SIG-M5 treated with dmso at 0.1 percent for 504 hours (cell line): ENCODE measurements at regions not wholly inside any gene's neighbourhood (a gene's known extent, or its start where the extent isn't known, plus 50 kb on each side); places are given as distances from the start of the nearest gene placed in this dataset.

ENCODE experiments used
- DNase-seq: peaks from one replicate; lab custom pipeline; 2025; ENCODE audit not compliant: unreplicated experiment; lab: John Stamatoyannopoulos, UW

DNA sequence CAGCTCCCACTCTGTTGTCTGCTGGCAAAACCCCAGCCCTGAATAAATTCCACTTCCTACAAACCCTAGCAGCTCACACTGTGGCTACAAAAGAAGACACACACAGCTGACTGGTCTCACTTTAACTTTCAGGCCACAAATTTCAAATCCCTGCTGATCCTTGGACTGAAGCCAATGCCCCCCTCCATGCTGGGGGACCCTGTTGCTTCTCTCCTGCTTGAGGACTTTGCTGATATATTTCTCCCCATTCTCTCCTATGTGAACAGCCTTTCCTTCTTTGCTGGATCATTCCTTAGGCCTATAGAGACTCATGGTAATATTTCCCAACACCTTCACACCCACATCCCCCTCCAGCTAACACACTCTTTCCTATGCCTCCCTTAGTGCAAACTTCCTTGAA lies 79.6 kb upstream of the ADRA1B start:
- DNase-seq, result no peak

DNA sequence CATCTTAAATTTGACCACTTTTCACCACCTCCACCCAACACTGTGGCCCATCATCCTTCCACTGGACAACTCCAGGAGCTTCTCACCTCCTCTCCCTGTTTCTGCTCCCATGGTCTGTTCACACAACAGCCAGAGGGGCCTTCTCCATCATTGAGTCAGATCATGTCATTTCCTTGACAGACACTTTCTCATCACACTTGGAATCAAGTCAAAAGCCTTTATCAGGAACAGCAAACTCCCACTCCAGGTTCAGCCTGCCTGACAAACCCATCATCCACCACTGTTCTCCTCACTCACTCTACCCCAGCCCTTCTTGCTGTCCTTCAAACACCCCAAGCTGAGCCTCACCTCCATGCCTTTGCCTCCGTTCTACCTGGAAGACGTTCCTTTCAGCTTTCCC lies 78.4 kb upstream of the ADRA1B start:
- DNase-seq, result no peak

DNA sequence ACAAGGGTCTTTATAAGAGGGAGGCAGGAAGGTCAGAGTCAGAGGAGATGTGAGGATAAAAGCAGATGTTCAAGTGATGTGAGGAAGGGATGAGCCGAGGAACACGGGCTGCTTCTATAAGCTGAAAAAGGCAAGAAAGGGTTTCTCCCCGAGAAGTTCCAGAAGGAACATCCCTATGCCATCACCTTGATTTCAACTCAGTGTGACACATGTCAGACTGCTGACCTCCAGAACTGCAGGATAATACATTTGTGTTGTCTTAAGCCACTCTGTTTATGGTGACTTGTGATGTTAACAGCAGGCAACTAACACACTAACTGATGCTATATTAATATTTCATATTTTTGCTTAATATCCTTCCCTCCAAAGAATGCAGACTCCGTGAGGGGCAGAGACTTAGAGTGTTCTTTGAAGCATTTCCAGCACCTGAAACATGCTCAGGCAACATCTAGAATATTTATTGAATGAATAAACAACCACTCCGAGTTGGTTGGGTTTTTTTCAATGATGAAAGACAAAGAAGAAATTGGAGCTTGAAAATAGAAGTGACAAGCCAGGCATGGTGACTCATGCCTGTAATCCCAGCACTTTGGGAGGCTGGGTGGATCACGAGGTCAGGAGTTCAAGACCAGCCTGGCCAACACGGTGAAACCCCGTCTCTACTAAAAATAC lies 77.6 kb upstream of the ADRA1B start:
- no peak for DNase-seq

DNA sequence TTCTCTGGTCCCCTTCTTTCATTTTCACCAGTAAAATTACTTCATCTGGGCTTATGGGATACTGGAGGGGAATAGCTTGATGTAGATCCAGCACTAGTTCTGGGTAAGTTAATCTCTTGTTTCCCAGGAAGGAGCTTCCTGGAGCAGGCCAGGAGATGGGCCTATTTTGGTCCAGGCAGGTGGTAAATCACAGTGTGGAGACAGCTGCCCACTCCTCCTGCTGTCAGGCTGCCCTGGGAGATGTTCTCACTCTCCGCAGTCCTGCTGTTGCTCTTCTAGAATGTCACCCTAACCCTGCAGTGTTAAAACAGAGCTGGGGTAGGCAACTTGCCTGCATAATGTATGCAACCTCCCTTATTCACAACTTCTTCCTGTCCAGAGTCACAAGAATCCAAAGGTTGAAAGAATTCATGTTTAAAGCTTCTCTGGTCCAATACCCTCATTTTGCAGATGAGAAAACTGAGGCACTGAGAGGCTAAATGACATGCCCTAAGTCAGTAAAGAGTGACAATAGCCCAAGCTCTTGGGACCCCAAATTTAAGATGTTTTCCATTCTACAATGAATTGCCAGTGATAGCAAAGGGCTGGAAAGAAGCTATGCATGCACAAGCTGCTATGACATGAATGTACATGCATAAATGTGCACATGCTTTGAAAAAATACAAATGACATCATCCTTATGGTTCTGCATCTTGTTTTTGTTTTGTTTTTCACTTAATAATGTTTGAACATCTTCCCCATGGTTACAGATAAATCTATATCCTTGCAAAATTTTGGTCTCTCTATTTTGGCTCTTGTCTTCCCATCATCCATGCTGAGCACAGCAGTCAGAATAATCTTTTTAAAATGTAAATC lies 71.8 kb upstream of the ADRA1B start:
- no peak for DNase-seq

DNA sequence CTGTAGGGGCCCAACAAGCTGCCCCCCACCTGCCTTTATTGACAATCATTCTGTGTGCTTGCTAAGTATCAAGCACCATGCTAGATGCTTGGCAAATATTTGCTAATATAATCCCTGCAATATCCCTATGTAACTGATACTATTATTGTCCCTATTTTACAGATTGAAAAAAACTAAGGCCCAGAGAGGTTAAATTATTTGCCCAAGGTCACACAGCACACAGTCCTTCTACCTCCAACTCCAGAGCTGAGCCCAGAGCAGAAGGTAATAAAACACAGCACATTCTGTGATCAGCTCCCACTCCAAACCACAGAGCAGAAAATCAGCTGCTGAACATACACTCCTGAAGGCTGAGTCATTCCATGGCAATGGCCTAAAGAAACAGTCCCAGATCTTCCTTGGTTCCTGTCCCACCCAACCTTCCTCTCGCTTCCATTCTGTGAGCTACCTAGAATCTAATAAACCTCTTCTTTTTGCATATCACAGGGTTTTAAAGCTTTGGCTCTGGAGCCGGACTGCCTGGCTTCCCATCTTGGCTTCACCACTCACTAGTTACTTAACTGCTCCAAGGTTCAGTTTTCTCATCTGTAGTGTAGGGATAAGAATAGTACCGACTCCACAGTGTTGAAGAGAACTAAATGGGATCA lies 66.7 kb upstream of the ADRA1B start:
- DNase-seq, result no peak

DNA sequence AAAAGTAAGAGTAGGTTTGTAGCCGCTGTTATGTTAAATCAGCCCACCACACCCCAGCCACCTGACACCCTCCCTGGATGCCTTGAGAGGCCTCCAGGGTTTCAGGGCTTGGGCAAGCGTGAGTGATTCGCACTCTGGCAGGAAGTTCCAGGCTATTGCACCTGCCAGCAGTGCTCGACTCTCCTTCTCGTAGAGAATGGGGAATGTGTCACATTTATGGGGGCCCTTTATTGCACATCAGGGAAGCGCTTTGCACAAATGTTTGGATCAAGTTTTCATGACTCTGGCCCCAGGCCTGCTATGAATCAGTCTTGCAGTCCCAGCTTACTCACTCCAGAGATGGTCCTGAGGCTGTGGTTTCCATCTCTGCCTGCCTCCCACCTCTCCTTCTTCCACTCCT lies 66.1 kb upstream of the ADRA1B start:
- no peak for DNase-seq

DNA sequence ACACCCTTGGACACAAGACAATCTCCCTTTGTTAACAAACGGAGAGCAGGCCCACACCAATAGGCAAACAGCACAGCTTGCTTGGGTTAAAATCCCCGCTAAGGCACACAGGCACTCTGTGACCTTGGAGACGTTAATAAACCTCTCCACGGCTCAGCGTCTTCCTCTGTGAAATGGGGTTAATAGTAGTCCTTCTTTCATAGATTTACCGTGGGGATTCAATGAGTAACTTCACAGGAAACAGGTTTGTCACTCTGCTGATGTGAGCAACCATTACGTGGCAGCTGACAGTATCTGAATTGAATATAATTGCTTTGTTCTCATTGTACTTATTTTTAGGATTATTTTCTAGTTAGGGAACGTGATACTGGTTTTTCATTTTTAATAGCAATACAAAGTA lies 65.2 kb upstream of the ADRA1B start:
- DNase-seq, result no peak

DNA sequence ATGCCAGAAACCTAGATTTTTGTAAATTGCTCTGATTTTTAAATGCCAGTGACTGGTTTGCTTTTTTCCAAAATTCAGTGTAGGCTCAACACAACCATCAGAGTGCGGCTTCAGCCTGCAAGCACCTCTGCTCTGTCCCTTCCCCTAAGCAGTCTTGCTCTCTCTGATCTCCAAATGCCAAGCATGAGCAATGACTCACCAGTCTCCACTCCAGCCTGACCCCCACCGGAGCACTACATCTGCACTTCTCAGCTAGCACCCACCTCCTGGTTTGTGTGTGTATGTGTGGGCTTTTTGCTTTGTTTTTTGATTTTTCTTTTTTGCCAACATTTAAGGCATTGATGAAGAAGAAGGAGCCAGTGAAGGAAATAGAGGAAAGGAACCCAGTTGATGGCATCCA lies 61.4 kb upstream of the ADRA1B start:
- no peak for DNase-seq

DNA sequence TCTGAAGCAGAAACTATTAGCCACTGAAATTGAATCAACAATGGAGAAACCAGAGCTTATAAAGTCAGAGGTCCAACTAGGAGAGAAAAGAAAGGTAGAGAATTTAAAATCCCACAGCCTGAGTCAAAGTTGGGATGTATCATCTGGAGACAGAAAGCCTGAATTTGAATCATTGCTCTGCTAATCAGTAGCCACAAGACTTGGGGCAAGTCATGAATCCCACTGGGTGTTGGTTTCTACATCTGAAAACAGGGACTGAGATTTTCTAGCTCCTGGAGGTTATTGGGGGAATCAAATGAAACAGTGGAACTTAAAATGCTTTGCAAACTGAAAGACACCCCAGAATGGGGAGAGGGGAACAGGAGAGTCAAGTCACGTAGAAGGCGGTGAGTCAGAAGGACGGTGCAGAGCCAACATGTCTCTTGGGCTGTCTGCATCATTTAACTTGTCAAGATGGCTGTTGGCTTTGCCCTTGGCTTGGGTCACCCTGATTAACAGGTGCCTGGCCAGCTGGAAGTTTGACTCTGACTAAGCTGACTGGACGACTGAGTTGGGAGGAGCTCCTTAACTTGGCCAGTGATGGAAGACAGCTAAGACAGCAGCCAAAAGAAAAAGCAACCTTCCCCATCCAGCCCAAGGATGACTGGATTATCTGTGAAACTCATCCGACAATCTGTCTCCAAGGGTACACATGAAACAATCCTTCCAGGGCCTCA lies 60.6 kb upstream of the ADRA1B start:
- no peak for DNase-seq

DNA sequence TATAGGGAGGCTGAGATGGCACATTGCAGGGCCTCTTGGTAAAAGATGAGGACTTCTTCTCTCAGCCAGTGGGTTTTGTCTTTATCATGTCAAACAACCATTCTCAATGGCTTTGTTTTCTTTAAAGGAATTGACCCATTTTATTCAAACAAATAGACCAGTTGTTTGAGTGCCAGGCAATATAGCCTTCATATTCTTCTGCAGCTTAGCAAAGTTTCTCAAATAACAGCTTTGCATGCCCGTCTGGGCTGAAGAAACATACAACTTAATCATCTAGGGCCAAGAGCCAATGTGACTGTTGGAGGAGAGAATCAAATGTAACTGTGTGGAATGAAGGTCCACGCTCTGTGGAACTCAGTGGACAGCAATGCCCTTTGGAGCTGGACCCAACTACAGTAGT lies 57.4 kb upstream of the ADRA1B start:
- DNase-seq, result no peak

DNA sequence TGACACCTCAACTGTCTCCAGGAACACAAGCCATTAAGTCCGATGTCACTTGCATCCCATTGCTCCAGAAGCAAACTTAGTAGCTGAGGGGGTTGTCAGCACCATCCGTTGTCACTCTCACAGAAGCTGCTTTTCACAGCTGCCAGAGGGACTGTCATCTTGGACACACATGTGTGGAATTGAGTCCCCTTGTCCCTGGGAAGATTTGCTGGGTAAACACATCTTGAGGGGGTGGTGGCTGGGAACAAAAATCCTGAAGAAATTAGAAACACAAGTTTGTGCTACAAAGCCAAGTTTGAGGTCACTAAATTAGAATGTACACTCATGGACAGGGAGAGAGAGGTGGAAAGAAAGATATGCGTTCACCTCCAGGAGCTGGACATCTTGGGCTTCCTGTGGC lies 55.2 kb upstream of the ADRA1B start:
- no peak for DNase-seq

DNA sequence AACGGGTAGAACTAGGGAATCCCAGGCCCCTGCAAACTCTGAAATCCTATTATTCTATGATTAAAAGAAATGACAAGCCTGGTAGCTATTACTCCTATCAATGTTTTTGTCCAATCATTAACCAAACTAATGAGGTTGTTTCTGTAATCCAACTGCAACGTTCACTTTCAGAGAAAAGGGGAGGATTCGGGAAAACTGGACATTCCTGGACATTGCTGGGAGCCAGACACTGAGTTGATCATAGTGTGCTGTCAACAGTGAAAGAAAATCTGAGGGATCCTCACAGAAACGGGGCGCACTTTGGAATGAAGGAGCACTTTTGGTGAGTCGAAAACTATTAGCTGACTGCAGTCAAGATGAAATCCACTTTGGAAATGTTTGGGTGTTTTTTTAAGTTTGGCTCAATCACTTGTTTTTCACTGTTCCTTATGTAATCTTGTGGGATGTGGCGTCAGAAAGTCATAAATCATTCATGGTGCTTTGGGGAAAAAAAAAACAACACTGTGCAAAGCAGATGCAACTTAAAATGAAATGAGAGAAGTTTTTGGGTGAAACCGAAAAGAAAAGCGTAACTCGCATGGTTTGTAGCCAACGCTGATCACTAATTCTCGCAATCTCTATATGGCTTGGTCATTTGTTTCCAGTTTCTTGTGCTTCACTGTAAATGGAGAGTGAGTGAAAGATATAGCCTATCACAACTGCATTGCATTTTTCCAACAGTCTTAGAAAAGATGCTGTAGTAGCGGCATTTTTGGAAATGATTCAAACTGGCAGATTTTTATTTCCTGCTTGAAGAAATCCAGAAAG lies 51.2 kb upstream of the ADRA1B start:
- DNase-seq, result no peak

DNA sequence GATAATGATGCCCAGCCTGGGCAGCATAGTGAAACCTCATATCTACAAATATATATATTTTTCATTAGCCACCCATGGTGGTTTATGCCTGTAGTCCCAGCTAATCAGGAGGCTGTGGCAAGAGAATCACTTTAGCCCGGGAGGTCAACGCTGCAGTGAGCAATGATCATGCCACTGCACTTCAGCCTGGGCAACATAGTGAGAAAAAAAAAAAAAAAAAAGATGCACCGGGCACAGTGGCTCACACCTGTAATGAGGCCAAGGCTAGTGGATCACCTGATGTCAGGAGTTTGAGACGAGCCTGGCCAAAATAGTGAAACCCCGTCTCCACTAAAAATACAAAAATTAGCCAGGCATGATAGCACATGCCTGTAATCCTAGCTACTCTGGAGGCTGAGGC lies 50.2 kb upstream of the ADRA1B start:
- DNase-seq, result no peak
